Lung (tissue), 11 donors: ENCODE measurements at regions not wholly inside any gene's neighbourhood (a gene's known extent, or its start where the extent isn't known, plus 50 kb on each side); places are given as distances from the start of the nearest gene placed in this dataset.

Experiments used
- ATAC-seq: fragments of 200-7000 bp; cut with Tn5 transposase; one replicate; pipeline ENCODE4 v1.9.1; 2020; ENCODE audit warnings: moderate number of reproducible peaks; ENCODE audit not compliant: insufficient read depth, low FRiP score
- DNase-seq, 3 donors: peaks; one replicate each; pipeline ENCODE4 v3.0.0-alpha.2; 2013 to 2017
- H3K27ac ChIP-seq, 2 donors: one replicate each; pipeline ENCODE4 v1.5.1; 2013; ENCODE audit warnings: mild to moderate bottlenecking in 2 of 2, moderate library complexity in 2 of 2, control low read depth in 1 of 2, inconsistent platforms in 1 of 2, low read depth in 1 of 2, low read length in 1 of 2
- H3K27me3 ChIP-seq, 3 donors: one replicate each; pipeline ENCODE4 v1.5.1; 2013; ENCODE audit warnings: low read length in 2 of 3; ENCODE audit not compliant: control insufficient read depth in 3 of 3, insufficient read depth in 3 of 3
- H3K36me3 ChIP-seq, 4 donors: one replicate each; pipeline ENCODE4 v1.5.1; 2013; ENCODE audit warnings: low read length in 4 of 4, mild to moderate bottlenecking in 1 of 4, moderate library complexity in 1 of 4; ENCODE audit not compliant: control insufficient read depth in 4 of 4, insufficient read depth in 4 of 4
- H3K4me1 ChIP-seq, 5 donors: one replicate each; pipeline ENCODE4 v1.5.1; 2013; ENCODE audit warnings: low read length in 5 of 5, mild to moderate bottlenecking in 2 of 5, moderate library complexity in 1 of 5; ENCODE audit not compliant: control insufficient read depth in 5 of 5, insufficient read depth in 5 of 5
- H3K4me3 ChIP-seq: one replicate; pipeline ENCODE4 v1.5.1; 2013; ENCODE audit warnings: mild to moderate bottlenecking, control low read depth, moderate library complexity
- H3K9ac ChIP-seq, 2 donors: one replicate each; pipeline ENCODE4 v1.5.1; 2013; ENCODE audit warnings: low read length in 2 of 2, control low read depth in 1 of 2; ENCODE audit not compliant: insufficient read depth in 1 of 2
- H3K9me3 ChIP-seq, 4 donors: one replicate each; pipeline ENCODE4 v1.5.1; 2013; ENCODE audit warnings: low read length in 3 of 4, mild to moderate bottlenecking in 1 of 4, moderate library complexity in 1 of 4; ENCODE audit not compliant: control insufficient read depth in 4 of 4, insufficient read depth in 3 of 4
- CTCF ChIP-seq: IDR thresholded peaks from 2 replicates; pipeline ENCODE4 v1.5.1; 2012; ENCODE audit warnings: mild to moderate bottlenecking; ENCODE audit errors: control extremely low read depth, extremely low read depth
- whole genome bisulfite sequencing, 2 donors: extraction: QIAGEN DNeasy Blood & Tissue Kit; methylation state at CpG; one replicate each; pipeline ENCODE4 v1.1.7; 2013; 5-methylcytosine and 5-hydroxymethylcytosine counted together
- donor health status: control.
- donor health status: control.
- donor health status: Bipolar disorder and iron deficiency.
- donor health status: healthy.
- donor health status: DM: yes; HTN: yes; CAD: no.

GRCh38 chr13:30030141-30030750 lies 179.8 kb upstream of the UBL3 start:
- DNase-seq (no peak), ATAC-seq (no peak)
- Histone ChIP-seq H3K27me3 (peaks cover 0 to 4% (median 0%) of the 10 kb centered on the region in 3 donors), H3K4me1 (peaks cover 0 to 5% (median 0%) of the 10 kb centered on the region in 5 donors), H3K36me3 (no peaks in the 10 kb centered on the region), H3K4me3 (no peak overlapping the region), H3K9ac (no peak overlapping the region), H3K27ac (no peak overlapping the region), H3K9me3 (no peaks in the 10 kb centered on the region)
- no peak for TF ChIP-seq CTCF
- 75 to 77% methylated on average over 4 of the region's 4 CpGs for WGBS, 2 donors

- H3K9me3 ChIP-seq, result no peaks in the 10 kb centered on the region
- H3K27me3 ChIP-seq, result peaks cover 0 to 4% (median 0%) of the 10 kb centered on the region in 3 donors
- DNase-seq (no peak), ATAC-seq (no peak)
- H3K36me3 ChIP-seq, result no peaks in the 10 kb centered on the region
- no peak for TF ChIP-seq CTCF
- no peak overlapping the region for H3K9ac ChIP-seq
- no peak overlapping the region for H3K4me3 ChIP-seq
- WGBS, 2 donors, result 69 to 73% methylated on average over 6 of the region's 6 CpGs
- H3K27ac ChIP-seq, result no peak overlapping the region
- no peaks in the 10 kb centered on the region for H3K4me1 ChIP-seq
Measured at GRCh38 chr13:30027569-30028455, 177.4 kb upstream of the UBL3 start.

GRCh38 chr13:30026909-30027308 lies 176.5 kb upstream of the UBL3 start:
- no peaks in the 10 kb centered on the region for H3K4me1 ChIP-seq
- H3K36me3 ChIP-seq, result no peaks in the 10 kb centered on the region
- ATAC-seq, result no peak
- H3K4me3 ChIP-seq, result no peak overlapping the region
- WGBS, 2 donors, result 93 to 95% methylated on average over 5 of the region's 5 CpGs
- DNase-seq, result no peak
- TF ChIP-seq CTCF, result no peak
- no peak overlapping the region for H3K27ac ChIP-seq
- no peak overlapping the region for H3K9ac ChIP-seq
- H3K27me3 ChIP-seq, result no peaks in the 10 kb centered on the region
- H3K9me3 ChIP-seq, result peaks cover 0 to 2% (median 0%) of the 10 kb centered on the region in 4 donors
